GM19467 (cell line): ENCODE measurements at regions not wholly inside any gene's neighbourhood (a gene's known extent, or its start where the extent isn't known, plus 50 kb on each side); places are given as distances from the start of the nearest gene placed in this dataset.
"Not testable (repeated sequence)": the region's sequence is repeated elsewhere in the genome, so short reads cannot be mapped to it uniquely, and the experiment has no call there.

Source experiments
- ATAC-seq: cut with Tn5 transposase; IDR thresholded peaks from one replicate; pipeline ENCODE4 v1.9.1; 2021; ENCODE audit warnings: mild to moderate bottlenecking, moderate library complexity; ENCODE audit not compliant: unreplicated experiment

DNA sequence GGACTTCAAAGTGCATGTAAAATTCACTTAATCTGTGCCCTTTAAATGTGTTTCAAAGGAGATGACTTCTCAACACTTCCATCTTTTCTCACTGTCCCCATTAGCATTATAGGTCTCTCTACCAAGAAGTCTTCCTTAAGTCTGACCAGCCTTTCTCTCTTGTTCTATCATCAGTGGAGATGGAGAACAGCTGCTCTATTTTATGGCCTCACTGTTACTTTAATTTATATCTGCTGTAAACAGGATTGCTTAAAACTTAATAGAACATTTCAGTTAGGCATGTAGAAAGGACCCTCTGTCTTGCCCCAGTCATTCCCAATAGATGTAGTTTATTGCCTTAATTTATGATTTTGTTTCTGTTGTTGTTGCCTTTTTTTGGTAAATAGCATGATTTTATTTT, 86.0 kb upstream of the CDC42EP3 start:
- ATAC-seq: not testable (repeated sequence)

- not testable (repeated sequence) for ATAC-seq
Measured at GRCh38 chr2:37758141-37758601, 86.7 kb upstream of the CDC42EP3 start.

- ATAC-seq: not testable (repeated sequence)
Measured at GRCh38 chr2:37759989-37760388, 88.5 kb upstream of the CDC42EP3 start.

- ATAC-seq: no peak
Measured at GRCh38 chr2:37760471-37760870, 89.0 kb upstream of the CDC42EP3 start.

GRCh38 chr2:37762281-37762680, 90.8 kb upstream of the CDC42EP3 start:
- not testable (repeated sequence) for ATAC-seq

DNA sequence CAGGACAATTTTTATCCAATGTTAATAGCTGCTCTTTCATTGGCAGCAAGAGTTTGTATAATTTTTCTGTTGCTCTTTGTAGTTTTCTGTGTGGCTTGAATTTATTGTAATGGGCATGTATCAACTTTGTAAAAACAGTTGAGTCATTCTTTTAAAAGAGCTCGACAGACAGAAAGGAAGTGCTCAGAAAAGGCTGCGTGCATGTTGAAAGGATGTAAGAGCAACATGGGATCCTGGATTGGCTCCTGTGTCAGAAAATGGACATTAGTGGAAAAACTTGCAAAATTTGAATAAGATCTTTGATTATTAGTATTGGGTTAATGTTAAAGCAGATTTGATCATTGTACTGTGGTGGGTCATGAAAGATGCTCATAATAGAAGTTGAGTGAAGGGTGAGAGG, 93.3 kb upstream of the CDC42EP3 start:
- no peak for ATAC-seq

GRCh38 chr2:37766106-37766505, 94.7 kb upstream of the CDC42EP3 start:
- no peak for ATAC-seq

DNA sequence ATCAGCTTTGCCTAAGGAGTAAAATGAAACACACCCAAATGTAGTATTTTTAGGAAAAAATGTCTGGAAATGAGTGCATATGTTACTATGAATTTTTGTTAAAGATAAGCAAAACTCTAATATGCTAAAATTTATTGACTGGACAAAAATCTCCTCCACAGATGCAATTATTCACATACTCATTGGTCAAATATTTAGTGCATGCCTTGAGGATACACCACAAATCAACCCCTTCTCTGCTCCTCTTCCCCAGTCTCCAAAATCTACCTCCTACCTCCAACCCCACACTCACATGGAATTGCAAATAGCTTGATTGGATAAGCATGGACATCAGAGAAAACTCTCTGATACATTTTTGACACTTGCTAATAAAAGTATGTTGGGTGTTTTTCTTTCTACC, 95.6 kb upstream of the CDC42EP3 start:
- ATAC-seq: no peak

- ATAC-seq: no peak
Measured at GRCh38 chr2:37767959-37768925, 96.8 kb upstream of the CDC42EP3 start.

DNA sequence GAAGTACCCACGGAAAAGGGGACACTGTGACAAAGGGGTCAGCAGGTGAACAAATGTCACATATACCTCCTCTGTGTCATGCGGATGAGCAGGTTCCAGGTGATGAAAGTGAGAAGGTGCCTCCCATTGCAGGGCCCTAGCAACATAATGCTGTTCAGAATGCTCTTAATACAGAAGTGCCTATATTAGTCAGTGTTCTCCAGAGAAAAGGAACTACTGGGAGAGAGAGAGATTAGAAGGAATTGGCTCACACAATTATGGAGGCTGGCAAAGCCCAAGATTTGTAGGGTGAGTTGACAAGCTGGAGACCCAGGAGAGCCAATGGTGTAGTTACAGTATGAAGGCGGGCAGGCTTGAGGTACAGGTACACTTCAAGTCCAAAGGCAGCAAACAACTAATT, 98.1 kb upstream of the CDC42EP3 start:
- ATAC-seq: no peak

DNA sequence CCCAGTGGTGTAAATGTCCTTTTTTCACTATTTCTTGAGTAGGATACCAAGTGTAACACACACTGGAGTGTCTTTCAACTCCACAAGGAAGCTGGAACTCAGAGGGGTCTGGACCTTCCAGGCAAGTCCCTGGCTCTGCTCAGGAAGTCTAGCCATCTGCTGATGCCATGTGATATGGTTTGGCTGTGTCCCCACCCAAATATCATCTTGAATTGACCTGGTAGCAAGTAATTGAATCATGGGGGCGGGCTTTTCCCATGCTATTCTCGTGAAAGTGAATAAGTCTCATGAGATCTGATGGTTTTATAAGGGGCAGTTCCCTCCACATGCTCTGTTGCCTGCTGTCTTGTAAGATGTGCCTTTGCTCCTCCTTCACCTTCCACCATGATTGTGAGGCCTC, 99.4 kb upstream of the CDC42EP3 start:
- ATAC-seq: no peak

DNA sequence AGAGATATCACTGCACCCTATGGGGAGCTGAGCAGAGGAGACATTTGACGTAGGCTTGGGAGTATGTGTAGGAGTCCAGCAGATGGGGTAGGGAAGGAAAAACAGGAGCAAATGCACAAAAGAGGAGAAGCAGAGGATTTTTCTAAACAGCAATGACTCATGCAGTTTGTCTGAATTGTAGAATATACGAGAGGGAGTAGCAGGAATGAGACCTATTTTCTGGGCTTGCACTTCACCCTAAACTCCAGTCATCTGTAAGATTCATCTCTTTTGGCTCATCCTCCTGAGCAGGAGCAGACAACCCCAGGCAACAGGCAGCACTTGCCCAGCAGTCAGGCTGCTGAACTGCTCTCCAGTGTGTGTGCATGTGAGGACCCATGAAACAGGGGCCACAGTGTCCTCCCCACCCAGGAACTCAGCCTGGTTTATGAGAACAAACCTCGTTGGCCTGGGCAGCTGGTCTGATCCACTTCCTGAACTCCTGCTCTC, 100.2 kb upstream of the CDC42EP3 start:
- ATAC-seq: no peak

- ATAC-seq: no peak
Measured at GRCh38 chr2:37773371-37774130, 102.1 kb upstream of the CDC42EP3 start.

DNA sequence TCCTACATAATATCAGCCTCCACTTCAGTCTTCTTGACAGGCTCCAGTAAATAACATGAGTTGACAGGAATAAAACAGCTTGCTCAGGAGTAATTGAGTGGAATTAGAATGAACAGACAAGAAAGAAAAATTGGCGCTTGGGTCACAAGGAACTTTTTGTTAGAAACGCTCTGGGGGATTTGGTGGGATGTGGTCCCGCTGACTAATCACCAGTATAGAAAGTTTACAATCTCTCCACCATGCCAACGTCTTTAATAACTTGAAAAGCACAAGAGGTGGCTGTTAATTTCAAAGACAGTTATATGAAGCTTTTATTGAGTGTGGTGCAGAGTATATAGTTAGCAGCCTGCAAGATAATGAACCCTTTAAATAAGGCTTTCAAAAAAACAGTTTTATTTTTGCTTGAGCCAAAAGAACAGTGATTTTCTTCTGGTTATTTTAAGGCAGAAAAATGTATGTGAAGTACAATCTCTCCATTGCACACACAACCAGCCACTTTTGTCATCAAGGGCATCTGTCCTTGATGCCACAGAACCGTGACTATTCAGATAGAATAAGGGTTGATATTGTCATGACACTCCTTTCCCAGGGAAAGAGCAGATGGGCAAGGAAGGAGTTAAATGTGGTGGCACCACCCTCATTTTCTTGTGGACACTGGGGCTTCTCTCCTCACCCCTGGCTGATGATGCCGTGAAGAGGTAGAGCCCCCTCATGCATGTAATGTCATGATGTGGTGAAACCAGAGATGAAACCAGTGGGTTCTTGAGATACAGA, 102.9 kb upstream of the CDC42EP3 start:
- ATAC-seq: not testable (repeated sequence)

DNA sequence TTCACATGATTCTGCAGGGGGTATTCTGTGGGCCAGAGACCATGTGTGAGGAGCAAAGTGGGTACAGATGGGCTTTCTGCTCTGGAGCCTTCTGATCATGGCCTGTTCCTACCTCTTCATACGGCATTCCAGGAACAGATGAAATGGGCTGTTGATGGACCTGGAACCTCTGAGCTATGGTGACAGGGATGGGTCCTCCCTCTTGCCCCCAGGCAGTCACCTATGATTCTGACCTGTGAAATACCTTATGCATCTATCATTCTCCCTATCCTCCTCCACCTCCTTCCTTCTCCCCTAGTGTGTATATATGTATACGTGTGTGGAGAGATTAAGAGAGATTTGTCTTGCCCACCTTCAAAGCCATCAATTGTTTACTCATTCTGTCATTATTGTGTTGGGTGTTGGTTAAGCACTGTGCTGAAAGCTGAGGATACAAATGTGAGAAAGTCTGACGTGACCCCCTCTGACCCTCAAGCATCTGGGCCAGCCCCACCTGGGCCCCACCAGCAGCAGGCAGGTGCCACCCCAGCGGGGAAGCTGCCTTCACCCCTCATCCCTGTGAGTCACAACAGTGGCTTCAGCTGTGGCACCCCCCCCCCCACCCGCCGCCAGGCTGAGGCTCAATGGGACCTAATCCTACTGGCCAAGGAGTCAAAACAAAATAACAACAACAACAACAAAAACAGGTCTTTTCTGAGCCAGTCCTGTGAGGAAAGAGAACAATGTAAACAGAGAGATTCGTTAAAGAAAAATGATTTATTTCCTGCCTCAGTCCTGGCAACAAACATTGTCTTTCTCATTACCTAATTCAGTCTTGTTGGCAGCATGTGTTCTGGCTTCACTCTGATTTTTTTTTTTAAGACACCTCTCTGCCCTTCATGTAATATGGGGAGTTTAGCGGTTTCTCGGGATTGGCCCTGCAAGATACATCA, 103.8 kb upstream of the CDC42EP3 start:
- no peak for ATAC-seq

DNA sequence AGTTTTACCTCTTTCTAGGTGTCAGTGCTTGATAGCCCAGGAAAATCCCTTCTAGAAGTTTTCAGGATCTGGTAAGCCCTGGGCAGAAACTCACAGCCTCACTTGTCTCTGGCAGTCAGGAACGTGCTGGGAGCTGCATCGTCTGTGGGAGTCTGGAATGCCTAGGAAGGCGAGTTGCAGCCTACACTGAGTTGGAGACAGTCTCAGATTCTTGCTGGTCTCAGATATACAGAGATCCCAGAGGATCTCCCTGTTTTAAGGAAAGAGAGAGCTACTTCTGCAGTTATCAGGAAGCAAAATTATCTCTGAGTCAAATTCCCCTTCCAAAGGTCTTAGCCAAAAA, 104.4 kb upstream of the CDC42EP3 start:
- no peak for ATAC-seq

GRCh38 chr2:37776487-37776886, 105.0 kb upstream of the CDC42EP3 start:
- no peak for ATAC-seq

- no peak for ATAC-seq
Measured at GRCh38 chr2:37779139-37779538, 107.7 kb upstream of the CDC42EP3 start.

GRCh38 chr2:37779611-37780386, 108.4 kb upstream of the CDC42EP3 start:
- ATAC-seq: no peak
